Neural progenitor cell (in vitro differentiated cells): ENCODE measurements at regions not wholly inside any gene's neighbourhood (a gene's known extent, or its start where the extent isn't known, plus 50 kb on each side); places are given as distances from the start of the nearest gene placed in this dataset.
A peak's percentile ranks its signal among the peaks of the same experiment; 100 is the strongest.
"Not testable (repeated sequence)": the region's sequence is repeated elsewhere in the genome, so short reads cannot be mapped to it uniquely, and the experiment has no call there.

ENCODE experiments used
- DNase-seq: peaks from one replicate; pipeline ENCODE4 v3.0.0-alpha.2; 2016; ENCODE audit warnings: low spot score
- H2AFZ ChIP-seq: fragments of 200-600 bp; sonication (generic); replicated peaks from 2 replicates; pipeline ENCODE4 v1.6.1; 2016; ENCODE audit warnings: antibody characterized with exemption
- H3F3A ChIP-seq: fragments of 200-600 bp; sonication (generic); 2 replicates; pipeline ENCODE4 v1.6.1; 2016; ENCODE audit warnings: antibody characterized with exemption, low read depth
- H3K27ac ChIP-seq: fragments of 200-600 bp; sonication (generic); 2 replicates; pipeline ENCODE4 v1.5.1; 2016; ENCODE audit warnings: mild to moderate bottlenecking
- H3K27me3 ChIP-seq: fragments of 200-600 bp; sonication (generic); 2 replicates; pipeline ENCODE4 v1.6.1; 2016; ENCODE audit warnings: mild to moderate bottlenecking, moderate library complexity
- H3K36me3 ChIP-seq: fragments of 200-600 bp; sonication (generic); 2 replicates; pipeline ENCODE4 v1.5.1; 2016
- H3K4me1 ChIP-seq: fragments of 200-600 bp; sonication (generic); 2 replicates; pipeline ENCODE4 v1.6.1; 2016; ENCODE audit warnings: mixed run types
- H3K4me2 ChIP-seq: fragments of 200-600 bp; sonication (generic); 2 replicates; pipeline ENCODE4 v1.6.1; 2016
- H3K4me3 ChIP-seq: fragments of 200-600 bp; sonication (generic); 2 replicates; pipeline ENCODE4 v1.5.1; 2016
- H3K79me2 ChIP-seq: fragments of 200-600 bp; sonication (generic); 2 replicates; pipeline ENCODE4 v1.6.1; 2016; ENCODE audit warnings: low read depth
- H3K9ac ChIP-seq: fragments of 200-600 bp; sonication (generic); 2 replicates; pipeline ENCODE4 v1.6.1; 2016
- H3K9me3 ChIP-seq: fragments of 200-600 bp; sonication (generic); 2 replicates; pipeline ENCODE4 v1.5.1; 2016; ENCODE audit warnings: low read depth
- H4K20me1 ChIP-seq: fragments of 200-600 bp; sonication (generic); 2 replicates; pipeline ENCODE4 v1.6.1; 2016; ENCODE audit warnings: low read depth
- H3K27ac Mint-ChIP-seq: 3 replicates; pipeline ENCODE4 v1.8.0; 2021; ENCODE audit warnings: mixed read lengths
- H3K27me3 Mint-ChIP-seq: 2 replicates; pipeline ENCODE4 v1.8.0; 2022; ENCODE audit warnings: low read depth, mild to moderate bottlenecking, inconsistent platforms, moderate library complexity, mixed read lengths; ENCODE audit not compliant: insufficient read depth
- H3K36me3 Mint-ChIP-seq: 3 replicates; pipeline ENCODE4 v1.8.0; 2021; ENCODE audit warnings: mixed read lengths
- H3K4me1 Mint-ChIP-seq: 3 replicates; pipeline ENCODE4 v1.8.0; 2021; ENCODE audit warnings: mixed read lengths
- H3K4me3 Mint-ChIP-seq: 3 replicates; pipeline ENCODE4 v1.8.0; 2021; ENCODE audit warnings: mild to moderate bottlenecking, moderate library complexity, mixed read lengths
- H3K9me3 Mint-ChIP-seq: 3 replicates; pipeline ENCODE4 v1.8.0; 2020; ENCODE audit warnings: mixed read lengths
- EZH2 ChIP-seq: fragments of 200-600 bp; sonication (generic); IDR thresholded peaks from 2 replicates; pipeline ENCODE4 v1.6.1; 2017; ENCODE audit warnings: antibody characterized with exemption, mild to moderate bottlenecking, moderate library complexity
- EZH2phosphoT487 ChIP-seq: fragments of 200-600 bp; sonication (generic); IDR thresholded peaks from 2 replicates; pipeline ENCODE4 v1.6.1; 2017; ENCODE audit warnings: antibody characterized with exemption
- TF ChIP-seq, protein P1 (sequence below): fragments of 200-600 bp; sonication (generic); IDR thresholded peaks from 2 replicates; pipeline ENCODE4 v1.5.1; 2017; ENCODE audit warnings: antibody characterized with exemption, mild to moderate bottlenecking

DNA sequence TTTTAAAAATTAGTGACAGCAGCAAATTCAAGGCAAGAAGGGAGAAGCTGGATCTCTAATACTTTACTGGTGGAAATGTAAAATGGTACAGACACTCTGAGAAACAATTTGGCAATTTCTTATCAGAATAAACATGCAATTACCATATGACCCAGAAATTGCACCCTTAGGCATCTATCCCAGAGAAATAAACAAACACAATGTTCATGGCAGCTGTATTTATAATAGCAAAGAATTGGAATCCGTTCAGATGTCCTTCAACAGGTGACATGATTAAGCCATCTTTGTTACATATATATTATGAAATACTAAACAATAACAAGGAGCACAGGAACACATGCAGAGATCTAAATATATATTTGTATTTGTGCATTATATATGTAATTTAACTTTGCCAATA lies 756.5 kb downstream of the SLITRK1 start:
- H3K79me2 ChIP-seq, result no peaks in the 10 kb centered on the region
- H3K9me3 ChIP-seq, result no peaks in the 10 kb centered on the region
- no peaks in the 10 kb centered on the region for H3F3A ChIP-seq
- no peak for DNase-seq
- no peak overlapping the region for H2AFZ ChIP-seq
- Mint-ChIP-seq H3K36me3 (no peaks in the 10 kb centered on the region), H3K4me3 (no peak overlapping the region), H3K9me3 (no peaks in the 10 kb centered on the region), H3K4me1 (no peaks in the 10 kb centered on the region), H3K27ac (no peak overlapping the region), H3K27me3 (no peaks in the 10 kb centered on the region)
- H3K36me3 ChIP-seq, result no peaks in the 10 kb centered on the region
- no peaks in the 10 kb centered on the region for H3K4me1 ChIP-seq
- H4K20me1 ChIP-seq, result no peaks in the 10 kb centered on the region
- H3K27me3 ChIP-seq, result no peaks in the 10 kb centered on the region
- H3K4me2 ChIP-seq, result no peak overlapping the region
- no peak for TF ChIP-seq EZH2
- TF ChIP-seq, protein P1, sequence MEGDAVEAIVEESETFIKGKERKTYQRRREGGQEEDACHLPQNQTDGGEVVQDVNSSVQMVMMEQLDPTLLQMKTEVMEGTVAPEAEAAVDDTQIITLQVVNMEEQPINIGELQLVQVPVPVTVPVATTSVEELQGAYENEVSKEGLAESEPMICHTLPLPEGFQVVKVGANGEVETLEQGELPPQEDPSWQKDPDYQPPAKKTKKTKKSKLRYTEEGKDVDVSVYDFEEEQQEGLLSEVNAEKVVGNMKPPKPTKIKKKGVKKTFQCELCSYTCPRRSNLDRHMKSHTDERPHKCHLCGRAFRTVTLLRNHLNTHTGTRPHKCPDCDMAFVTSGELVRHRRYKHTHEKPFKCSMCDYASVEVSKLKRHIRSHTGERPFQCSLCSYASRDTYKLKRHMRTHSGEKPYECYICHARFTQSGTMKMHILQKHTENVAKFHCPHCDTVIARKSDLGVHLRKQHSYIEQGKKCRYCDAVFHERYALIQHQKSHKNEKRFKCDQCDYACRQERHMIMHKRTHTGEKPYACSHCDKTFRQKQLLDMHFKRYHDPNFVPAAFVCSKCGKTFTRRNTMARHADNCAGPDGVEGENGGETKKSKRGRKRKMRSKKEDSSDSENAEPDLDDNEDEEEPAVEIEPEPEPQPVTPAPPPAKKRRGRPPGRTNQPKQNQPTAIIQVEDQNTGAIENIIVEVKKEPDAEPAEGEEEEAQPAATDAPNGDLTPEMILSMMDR, result no peak
- H3K27ac ChIP-seq, result no peak overlapping the region
- H3K9ac ChIP-seq, result no peak overlapping the region
- no peak overlapping the region for H3K4me3 ChIP-seq

DNA sequence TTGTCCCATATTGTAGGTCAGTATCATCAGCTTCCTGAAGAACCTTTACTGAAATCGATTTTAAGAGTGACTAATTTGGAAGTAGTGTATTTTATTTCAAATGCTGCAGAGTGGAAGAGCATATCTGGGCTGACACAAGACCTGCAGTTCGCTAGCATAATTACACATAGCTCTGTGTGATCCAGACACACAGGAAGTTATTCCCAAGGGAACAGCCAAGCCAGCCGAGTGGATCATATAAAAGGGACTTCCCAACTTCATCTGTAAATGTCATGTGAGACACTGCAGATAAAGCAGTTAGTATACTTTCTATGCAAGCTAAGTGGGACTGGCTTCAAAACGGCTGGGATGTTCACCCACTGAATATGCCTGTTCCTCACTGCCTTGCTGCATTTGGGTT lies 760.4 kb downstream of the SLITRK1 start:
- no peak overlapping the region for H3K4me2 ChIP-seq
- no peaks in the 10 kb centered on the region for H3K27me3 ChIP-seq
- no peaks in the 10 kb centered on the region for H3K4me1 ChIP-seq
- H2AFZ ChIP-seq, result no peak overlapping the region
- H3K27ac ChIP-seq, result no peak overlapping the region
- Mint-ChIP-seq H3K27me3 (no peaks in the 10 kb centered on the region), H3K4me3 (no peak overlapping the region), H3K4me1 (no peaks in the 10 kb centered on the region), H3K9me3 (no peaks in the 10 kb centered on the region), H3K36me3 (no peaks in the 10 kb centered on the region), H3K27ac (no peak overlapping the region)
- H3K9ac ChIP-seq, result no peak overlapping the region
- TF ChIP-seq, protein P1, result no peak
- TF ChIP-seq EZH2, result no peak
- TF ChIP-seq EZH2phosphoT487, result no peak
- H3K36me3 ChIP-seq, result no peaks in the 10 kb centered on the region
- no peaks in the 10 kb centered on the region for H3K79me2 ChIP-seq
- H3K4me3 ChIP-seq, result no peak overlapping the region
- H3F3A ChIP-seq, result no peaks in the 10 kb centered on the region
- DNase-seq, result no peak
- no peaks in the 10 kb centered on the region for H4K20me1 ChIP-seq
- H3K9me3 ChIP-seq, result no peaks in the 10 kb centered on the region

DNA sequence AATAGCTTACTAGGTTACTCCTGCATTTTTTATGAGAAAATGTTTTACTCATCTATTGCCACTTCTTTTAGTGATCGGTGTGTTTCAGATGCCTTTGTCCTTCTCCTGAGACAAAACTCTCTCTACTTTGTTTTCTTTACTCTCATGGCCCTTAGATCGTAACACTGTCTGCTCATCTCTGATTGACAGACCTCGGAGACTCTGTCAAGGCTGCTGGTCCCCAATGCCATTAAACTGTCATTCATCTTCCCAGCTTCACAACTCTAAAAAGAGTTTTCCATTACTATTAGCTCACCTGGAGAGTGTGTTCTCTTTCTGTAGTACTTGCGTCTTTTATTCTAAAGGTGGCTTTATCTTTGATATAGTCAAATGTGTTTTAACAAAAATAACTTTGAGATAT lies 765.2 kb downstream of the SLITRK1 start:
- H4K20me1 ChIP-seq, result no peaks in the 10 kb centered on the region
- Mint-ChIP-seq H3K27me3 (no peaks in the 10 kb centered on the region), H3K9me3 (no peaks in the 10 kb centered on the region), H3K36me3 (no peaks in the 10 kb centered on the region), H3K4me3 (no peak overlapping the region), H3K4me1 (no peaks in the 10 kb centered on the region), H3K27ac (no peak overlapping the region)
- no peaks in the 10 kb centered on the region for H3K36me3 ChIP-seq
- H3K4me2 ChIP-seq, result no peak overlapping the region
- no peaks in the 10 kb centered on the region for H3K4me1 ChIP-seq
- no peak overlapping the region for H3K4me3 ChIP-seq
- no peak overlapping the region for H2AFZ ChIP-seq
- no peak for DNase-seq
- no peak for TF ChIP-seq EZH2phosphoT487
- no peak for TF ChIP-seq EZH2
- TF ChIP-seq, protein P1, result no peak
- H3K9me3 ChIP-seq, result no peaks in the 10 kb centered on the region
- H3K79me2 ChIP-seq, result no peaks in the 10 kb centered on the region
- no peak overlapping the region for H3K9ac ChIP-seq
- no peaks in the 10 kb centered on the region for H3F3A ChIP-seq
- H3K27ac ChIP-seq, result no peak overlapping the region
- H3K27me3 ChIP-seq, result no peaks in the 10 kb centered on the region

- not testable (repeated sequence) for H3K9me3 ChIP-seq, H3K79me2 ChIP-seq, H3K9me3 Mint-ChIP-seq, H3K4me2 ChIP-seq, H3F3A ChIP-seq, H3K9ac ChIP-seq, H3K27me3 Mint-ChIP-seq, H3K27me3 ChIP-seq, H3K36me3 Mint-ChIP-seq, H3K4me3 ChIP-seq, H3K36me3 ChIP-seq, DNase-seq, H3K4me1 Mint-ChIP-seq, H3K4me1 ChIP-seq, H3K27ac ChIP-seq, H4K20me1 ChIP-seq, H3K27ac Mint-ChIP-seq, H3K4me3 Mint-ChIP-seq
- H2AFZ ChIP-seq, result peak overlapping the region; percentile 42
These were observed 780.6 kb downstream of the SLITRK1 start for GRCh38 chr13:83101574-83102247.
